ENCODE measurements at regions not wholly inside any gene's neighbourhood (a gene's known extent, or its start where the extent isn't known, plus 50 kb on each side); places are given as distances from the start of the nearest gene placed in this dataset.

GRCh38 chr2:238557936-238558335 lies 131.2 kb downstream of the ASB1 start:
- no peaks in the 10 kb centered on the region for H3K9me3 ChIP-seq (ENCODE audit: low read length)
- no peak overlapping the region for H2AFZ ChIP-seq (ENCODE audit: low read depth, low read length)
- no peaks in the 10 kb centered on the region for H3K36me3 ChIP-seq (ENCODE audit: insufficient read depth, low read length)
- H3K4me3 ChIP-seq (ENCODE audit: low read length) = no peak overlapping the region
- H3K27me3 ChIP-seq (ENCODE audit: insufficient read depth, low read length) = no peaks in the 10 kb centered on the region
- no peaks in the 10 kb centered on the region for H3K4me1 ChIP-seq (ENCODE audit: insufficient read depth, low read length)

- no peaks in the 10 kb centered on the region for H3K9me3 ChIP-seq (ENCODE audit: low read length)
- no peak overlapping the region for H3K4me3 ChIP-seq (ENCODE audit: low read length)
- H2AFZ ChIP-seq (ENCODE audit: low read depth, low read length) = no peak overlapping the region
- H3K4me1 ChIP-seq (ENCODE audit: insufficient read depth, low read length) = no peaks in the 10 kb centered on the region
- H3K36me3 ChIP-seq (ENCODE audit: insufficient read depth, low read length) = no peaks in the 10 kb centered on the region
- H3K27me3 ChIP-seq (ENCODE audit: insufficient read depth, low read length) = no peaks in the 10 kb centered on the region
These were observed 131.9 kb downstream of the ASB1 start for GRCh38 chr2:238558456-238559099.

GRCh38 chr2:238560234-238560633 lies 133.5 kb downstream of the ASB1 start:
- no peaks in the 10 kb centered on the region for H3K9me3 ChIP-seq (ENCODE audit: low read length)

GRCh38 chr2:238561230-238561629 lies 134.5 kb downstream of the ASB1 start:
- no peaks in the 10 kb centered on the region for H3K27me3 ChIP-seq (ENCODE audit: insufficient read depth, low read length)
- H3K36me3 ChIP-seq (ENCODE audit: insufficient read depth, low read length) = no peaks in the 10 kb centered on the region
- no peak overlapping the region for H3K4me3 ChIP-seq (ENCODE audit: low read length)
- H3K9me3 ChIP-seq (ENCODE audit: low read length) = no peaks in the 10 kb centered on the region
- no peak overlapping the region for H2AFZ ChIP-seq (ENCODE audit: low read depth, low read length)
- no peaks in the 10 kb centered on the region for H3K4me1 ChIP-seq (ENCODE audit: insufficient read depth, low read length)

More at GRCh38 chr2:238560234-238560633, 133.5 kb downstream of the ASB1 start:
- no peaks in the 10 kb centered on the region for H3K4me1 ChIP-seq (ENCODE audit: insufficient read depth, low read length)
- no peak overlapping the region for H3K4me3 ChIP-seq (ENCODE audit: low read length)
- no peaks in the 10 kb centered on the region for H3K27me3 ChIP-seq (ENCODE audit: insufficient read depth, low read length)
- no peaks in the 10 kb centered on the region for H3K36me3 ChIP-seq (ENCODE audit: insufficient read depth, low read length)
- H2AFZ ChIP-seq (ENCODE audit: low read depth, low read length) = no peak overlapping the region

- Histone ChIP-seq H3K36me3 (ENCODE audit: insufficient read depth, low read length) (no peaks in the 10 kb centered on the region), H3K4me3 (ENCODE audit: low read length) (no peak overlapping the region), H3K9me3 (ENCODE audit: low read length) (no peaks in the 10 kb centered on the region), H3K27me3 (ENCODE audit: insufficient read depth, low read length) (no peaks in the 10 kb centered on the region), H3K4me1 (ENCODE audit: insufficient read depth, low read length) (no peaks in the 10 kb centered on the region), H2AFZ (ENCODE audit: low read depth, low read length) (no peak overlapping the region)
These were observed 135.7 kb downstream of the ASB1 start for GRCh38 chr2:238562446-238562845.

- Histone ChIP-seq H2AFZ (ENCODE audit: low read depth, low read length) (no peak overlapping the region), H3K9me3 (ENCODE audit: low read length) (no peaks in the 10 kb centered on the region), H3K36me3 (ENCODE audit: insufficient read depth, low read length) (no peaks in the 10 kb centered on the region), H3K4me3 (ENCODE audit: low read length) (no peak overlapping the region), H3K4me1 (ENCODE audit: insufficient read depth, low read length) (no peaks in the 10 kb centered on the region), H3K27me3 (ENCODE audit: insufficient read depth, low read length) (no peaks in the 10 kb centered on the region)
These were observed 136.8 kb downstream of the ASB1 start for GRCh38 chr2:238563551-238563950.

GRCh38 chr2:238564286-238564920 lies 137.7 kb downstream of the ASB1 start:
- Histone ChIP-seq H3K4me1 (ENCODE audit: insufficient read depth, low read length) (no peaks in the 10 kb centered on the region), H3K27me3 (ENCODE audit: insufficient read depth, low read length) (no peaks in the 10 kb centered on the region), H3K36me3 (ENCODE audit: insufficient read depth, low read length) (no peaks in the 10 kb centered on the region), H2AFZ (ENCODE audit: low read depth, low read length) (no peak overlapping the region), H3K4me3 (ENCODE audit: low read length) (no peak overlapping the region), H3K9me3 (ENCODE audit: low read length) (no peaks in the 10 kb centered on the region)

- Histone ChIP-seq H3K27me3 (ENCODE audit: insufficient read depth, low read length) (no peaks in the 10 kb centered on the region), H3K4me1 (ENCODE audit: insufficient read depth, low read length) (no peaks in the 10 kb centered on the region), H2AFZ (ENCODE audit: low read depth, low read length) (no peak overlapping the region), H3K4me3 (ENCODE audit: low read length) (no peak overlapping the region), H3K36me3 (ENCODE audit: insufficient read depth, low read length) (no peaks in the 10 kb centered on the region), H3K9me3 (ENCODE audit: low read length) (no peaks in the 10 kb centered on the region)
These were observed 138.3 kb downstream of the ASB1 start for GRCh38 chr2:238565031-238565430.

- H3K4me3 ChIP-seq (ENCODE audit: low read length) = no peak overlapping the region
- H3K4me1 ChIP-seq (ENCODE audit: insufficient read depth, low read length) = no peaks in the 10 kb centered on the region
- H3K27me3 ChIP-seq (ENCODE audit: insufficient read depth, low read length) = no peaks in the 10 kb centered on the region
- H3K36me3 ChIP-seq (ENCODE audit: insufficient read depth, low read length) = no peaks in the 10 kb centered on the region
- no peak overlapping the region for H2AFZ ChIP-seq (ENCODE audit: low read depth, low read length)
- no peaks in the 10 kb centered on the region for H3K9me3 ChIP-seq (ENCODE audit: low read length)
These were observed 139.4 kb downstream of the ASB1 start for GRCh38 chr2:238566001-238566645.

- Histone ChIP-seq H2AFZ (ENCODE audit: low read depth, low read length) (no peak overlapping the region), H3K36me3 (ENCODE audit: insufficient read depth, low read length) (no peaks in the 10 kb centered on the region)
These were observed 140.5 kb downstream of the ASB1 start for GRCh38 chr2:238567067-238567855.

GRCh38 chr2:238567996-238568395 lies 141.3 kb downstream of the ASB1 start:
- Histone ChIP-seq H3K36me3 (ENCODE audit: insufficient read depth, low read length) (no peaks in the 10 kb centered on the region), H3K4me3 (ENCODE audit: low read length) (no peak overlapping the region), H2AFZ (ENCODE audit: low read depth, low read length) (no peak overlapping the region), H3K9me3 (ENCODE audit: low read length) (no peaks in the 10 kb centered on the region), H3K4me1 (ENCODE audit: insufficient read depth, low read length) (no peaks in the 10 kb centered on the region), H3K27me3 (ENCODE audit: insufficient read depth, low read length) (no peaks in the 10 kb centered on the region)

More at GRCh38 chr2:238567067-238567855, 140.5 kb downstream of the ASB1 start:
- Histone ChIP-seq H3K9me3 (ENCODE audit: low read length) (no peaks in the 10 kb centered on the region), H3K4me1 (ENCODE audit: insufficient read depth, low read length) (no peaks in the 10 kb centered on the region), H3K4me3 (ENCODE audit: low read length) (no peak overlapping the region), H3K27me3 (ENCODE audit: insufficient read depth, low read length) (no peaks in the 10 kb centered on the region)

GRCh38 chr2:238568455-238569440 lies 142.0 kb downstream of the ASB1 start:
- no peaks in the 10 kb centered on the region for H3K27me3 ChIP-seq (ENCODE audit: insufficient read depth, low read length)

More at GRCh38 chr2:238568455-238569440, 142.0 kb downstream of the ASB1 start:
- Histone ChIP-seq H3K4me1 (ENCODE audit: insufficient read depth, low read length) (no peaks in the 10 kb centered on the region), H2AFZ (ENCODE audit: low read depth, low read length) (no peak overlapping the region), H3K4me3 (ENCODE audit: low read length) (no peak overlapping the region), H3K36me3 (ENCODE audit: insufficient read depth, low read length) (no peaks in the 10 kb centered on the region), H3K9me3 (ENCODE audit: low read length) (no peaks in the 10 kb centered on the region)
